Right lobe of liver (tissue), 6 donors: ENCODE measurements at regions not wholly inside any gene's neighbourhood (a gene's known extent, or its start where the extent isn't known, plus 50 kb on each side); places are given as distances from the start of the nearest gene placed in this dataset.

ENCODE experiments used
- ATAC-seq, 4 donors: fragments of 200-7000 bp; cut with Tn5 transposase; one replicate each; pipeline ENCODE4 v1.9.1; 2020; ENCODE audit warnings: mild to moderate bottlenecking in 4 of 4, moderate library complexity in 4 of 4
- DNase-seq, 3 donors: peaks; one replicate each; pipeline ENCODE4 v3.0.0-alpha.2; 2020
- H3K27ac ChIP-seq, 3 donors: fragments of 200-600 bp; one replicate each; pipeline ENCODE4 v1.8.0; 2022
- H3K27me3 ChIP-seq, 2 donors: fragments of 200-600 bp; one replicate each; pipeline ENCODE4 v1.8.0; 2022
- H3K36me3 ChIP-seq, 4 donors: fragments of 200-600 bp; sonication (generic) in 1 of 4; one replicate each; pipeline versions ENCODE4 v1.5.1 to v1.8.0; 2017 to 2022; ENCODE audit warnings: control low read depth in 1 of 4
- H3K4me1 ChIP-seq, 4 donors: fragments of 200-600 bp; sonication (generic) in 1 of 4; one replicate each; pipeline versions ENCODE4 v1.5.1 to v1.8.0; 2017 to 2022; ENCODE audit warnings: control low read depth in 1 of 4
- H3K4me3 ChIP-seq, 3 donors: fragments of 200-600 bp; one replicate each; pipeline ENCODE4 v1.8.0; 2022
- H3K9me3 ChIP-seq, 4 donors: fragments of 200-600 bp; sonication (generic) in 1 of 4; one replicate each; pipeline versions ENCODE4 v1.5.1 to v1.8.0; 2017 to 2022; ENCODE audit warnings: control low read depth in 1 of 4
- CTCF ChIP-seq, 4 donors: fragments of 200-600 bp in 3 of 4; fragments of 450-650 bp in 1 of 4; IDR thresholded peaks; one replicate each; pipeline versions ENCODE4 v1.5.1 to v1.8.0; 2016 to 2022; ENCODE audit warnings: antibody characterized with exemption in 4 of 4, mild to moderate bottlenecking in 2 of 4
- POLR2A ChIP-seq: fragments of 450-650 bp; IDR thresholded peaks from one replicate; pipeline ENCODE4 v1.6.1; 2017; ENCODE audit warnings: antibody characterized with exemption, mild to moderate bottlenecking
- WGBS: methylation state at CpG from one replicate; pipeline ENCODE4 v1.1.6; 2018; ENCODE audit warnings: low coverage, low lambda C conversion rate; ENCODE audit not compliant: insufficient coverage; ENCODE audit errors: missing lambda C conversion rate; 5-methylcytosine and 5-hydroxymethylcytosine counted together
- intact Hi-C, 2 donors: fragments of 100-400 bp; cut with DNase I; formaldehyde crosslinking; loops; one replicate each; pipeline versions ENCODE4 v1.11.2 to v1.14.1; 2022
- donor health status: DM: no; HTN: yes; CAD: no.
- donor health status: DM: no; HTN: no; CAD: no.
- donor health status: DM: no; HTN: no; CAD: no.
- donor health status: DM: no; HTN: yes; CAD: no.
- donor health status: DM: no; HTN: yes; CAD: no.

GRCh38 chr9:99749641-99750040 is 72.0 kb upstream of the NR4A3 start:
- Histone ChIP-seq H3K36me3 (no peaks in the 10 kb centered on the region), H3K9me3 (no peaks in the 10 kb centered on the region), H3K27ac (no peak overlapping the region), H3K4me1 (no peaks in the 10 kb centered on the region), H3K4me3 (no peak overlapping the region), H3K27me3 (no peaks in the 10 kb centered on the region)
- 73% methylated on average over 2 of the region's 5 CpGs for WGBS
- intact Hi-C loops = no loop called here
- ATAC-seq = no peak
- TF ChIP-seq POLR2A (no peak), CTCF (IDR thresholded peaks at IDR 0.05) (no peak)
- DNase-seq = no peak

- no peak overlapping the region for H3K4me3 ChIP-seq
- intact Hi-C loops = no loop called here
- no peak overlapping the region for H3K27ac ChIP-seq
- H3K36me3 ChIP-seq = no peaks in the 10 kb centered on the region
- no peak for ATAC-seq
- no peaks in the 10 kb centered on the region for H3K9me3 ChIP-seq
- no peak for TF ChIP-seq CTCF (IDR thresholded peaks at IDR 0.05)
- no peak for TF ChIP-seq POLR2A
- WGBS = 89% methylated on average over 5 of the region's 6 CpGs
- H3K27me3 ChIP-seq = no peaks in the 10 kb centered on the region
- H3K4me1 ChIP-seq = no peaks in the 10 kb centered on the region
- DNase-seq = no peak
Measured at GRCh38 chr9:99750526-99750925, 71.2 kb upstream of the NR4A3 start.

- TF ChIP-seq CTCF (IDR thresholded peaks at IDR 0.05) = no peak
- no peak for TF ChIP-seq POLR2A
- H3K4me3 ChIP-seq = no peak overlapping the region
- H3K36me3 ChIP-seq = no peaks in the 10 kb centered on the region
- intact Hi-C loops = no loop called here
- 89% methylated on average over 4 of the region's 4 CpGs for WGBS
- no peaks in the 10 kb centered on the region for H3K9me3 ChIP-seq
- ATAC-seq = no peak
- no peaks in the 10 kb centered on the region for H3K27me3 ChIP-seq
- H3K4me1 ChIP-seq = no peaks in the 10 kb centered on the region
- H3K27ac ChIP-seq = no peak overlapping the region
- DNase-seq = no peak
Measured at GRCh38 chr9:99752417-99753109, 69.1 kb upstream of the NR4A3 start.

- DNase-seq (no peak), ATAC-seq (no peak)
- intact Hi-C loops = no loop called here
- no peak for TF ChIP-seq POLR2A
- Histone ChIP-seq H3K4me3 (no peak overlapping the region), H3K9me3 (no peaks in the 10 kb centered on the region), H3K27me3 (no peaks in the 10 kb centered on the region), H3K27ac (no peak overlapping the region), H3K36me3 (no peaks in the 10 kb centered on the region), H3K4me1 (no peaks in the 10 kb centered on the region)
- 60% methylated on average over 1 of the region's 1 CpG for WGBS
Measured at GRCh38 chr9:99753436-99753835, 68.2 kb upstream of the NR4A3 start.

GRCh38 chr9:99760421-99760820 is 61.3 kb upstream of the NR4A3 start:
- ATAC-seq = no peak
- Histone ChIP-seq H3K36me3 (no peaks in the 10 kb centered on the region), H3K27me3 (no peaks in the 10 kb centered on the region), H3K9me3 (no peaks in the 10 kb centered on the region), H3K27ac (no peak overlapping the region), H3K4me3 (no peak overlapping the region), H3K4me1 (no peaks in the 10 kb centered on the region)
- TF ChIP-seq CTCF (IDR thresholded peaks at IDR 0.05) (no peak), POLR2A (no peak)
- no peak for DNase-seq
- intact Hi-C loops = no loop called here
